Ascending aorta (tissue), 2 donors: ENCODE measurements at regions not wholly inside any gene's neighbourhood (a gene's known extent, or its start where the extent isn't known, plus 50 kb on each side); places are given as distances from the start of the nearest gene placed in this dataset.
"Not testable (repeated sequence)": the region's sequence is repeated elsewhere in the genome, so short reads cannot be mapped to it uniquely, and the experiment has no call there.

ENCODE experiments used
- DNase-seq, 2 donors: peaks; one replicate each; pipeline ENCODE4 v3.0.0-alpha.2; 2019; ENCODE audit warnings: low spot score in 2 of 2
- H3K27ac ChIP-seq, 2 donors: fragments of 200-600 bp; sonication (generic); one replicate each; pipeline ENCODE4 v1.5.1; 2016 to 2017; ENCODE audit warnings: mild to moderate bottlenecking in 1 of 2
- H3K27me3 ChIP-seq: fragments of 200-600 bp; sonication (generic); one replicate; pipeline ENCODE4 v1.5.1; 2017
- H3K36me3 ChIP-seq, 2 donors: fragments of 200-600 bp; sonication (generic); one replicate each; pipeline ENCODE4 v1.5.1; 2016
- H3K4me1 ChIP-seq, 2 donors: fragments of 200-600 bp; sonication (generic); one replicate each; pipeline ENCODE4 v1.5.1; 2016 to 2017; ENCODE audit warnings: mild to moderate bottlenecking in 1 of 2
- H3K4me3 ChIP-seq, 2 donors: fragments of 200-600 bp; sonication (generic); one replicate each; pipeline ENCODE4 v1.5.1; 2016 to 2017; ENCODE audit warnings: mild to moderate bottlenecking in 1 of 2
- H3K9me3 ChIP-seq, 2 donors: fragments of 200-600 bp; sonication (generic); one replicate each; pipeline ENCODE4 v1.5.1; 2016
- intact Hi-C: fragments of 100-400 bp; cut with DNase I; formaldehyde crosslinking; loops from one replicate; pipeline ENCODE4 v1.15.1; 2023
- TF ChIP-seq, protein P1 (sequence below), 3 experiments: fragments of 200-600 bp in 2 of 3; fragments of 450-650 bp in 1 of 3; sonication (generic) in 2 of 3; IDR thresholded peaks; one replicate each; pipeline ENCODE4 v1.5.1; 2016 to 2019; ENCODE audit warnings: antibody characterized with exemption in 3 of 3, mild to moderate bottlenecking in 1 of 3, moderate library complexity in 1 of 3

DNA sequence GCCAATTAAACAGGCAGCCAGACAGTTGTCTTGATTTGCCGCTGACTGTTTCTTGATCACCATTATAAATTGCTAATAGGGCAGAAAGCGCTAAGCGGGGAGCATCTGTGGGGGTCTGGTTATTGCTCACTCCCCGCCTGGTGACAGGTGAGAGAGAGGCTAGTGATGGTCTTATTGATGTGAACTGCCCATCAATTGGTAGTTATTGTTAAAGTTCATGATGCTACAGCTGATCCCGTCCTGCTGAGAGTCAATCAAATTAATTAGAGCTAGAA, 148.5 kb downstream of the LNPK start:
- no peak overlapping the region for H3K27ac ChIP-seq
- no peaks in the 10 kb centered on the region for H3K9me3 ChIP-seq
- intact Hi-C loops: no loop called here
- H3K4me3 ChIP-seq: no peak overlapping the region
- TF ChIP-seq, protein P1, sequence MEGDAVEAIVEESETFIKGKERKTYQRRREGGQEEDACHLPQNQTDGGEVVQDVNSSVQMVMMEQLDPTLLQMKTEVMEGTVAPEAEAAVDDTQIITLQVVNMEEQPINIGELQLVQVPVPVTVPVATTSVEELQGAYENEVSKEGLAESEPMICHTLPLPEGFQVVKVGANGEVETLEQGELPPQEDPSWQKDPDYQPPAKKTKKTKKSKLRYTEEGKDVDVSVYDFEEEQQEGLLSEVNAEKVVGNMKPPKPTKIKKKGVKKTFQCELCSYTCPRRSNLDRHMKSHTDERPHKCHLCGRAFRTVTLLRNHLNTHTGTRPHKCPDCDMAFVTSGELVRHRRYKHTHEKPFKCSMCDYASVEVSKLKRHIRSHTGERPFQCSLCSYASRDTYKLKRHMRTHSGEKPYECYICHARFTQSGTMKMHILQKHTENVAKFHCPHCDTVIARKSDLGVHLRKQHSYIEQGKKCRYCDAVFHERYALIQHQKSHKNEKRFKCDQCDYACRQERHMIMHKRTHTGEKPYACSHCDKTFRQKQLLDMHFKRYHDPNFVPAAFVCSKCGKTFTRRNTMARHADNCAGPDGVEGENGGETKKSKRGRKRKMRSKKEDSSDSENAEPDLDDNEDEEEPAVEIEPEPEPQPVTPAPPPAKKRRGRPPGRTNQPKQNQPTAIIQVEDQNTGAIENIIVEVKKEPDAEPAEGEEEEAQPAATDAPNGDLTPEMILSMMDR (IDR thresholded peaks at IDR 0.05): no peak
- H3K4me1 ChIP-seq: peaks cover 3 to 8% of the 10 kb centered on the region in 2 donors
- no peaks in the 10 kb centered on the region for H3K36me3 ChIP-seq
- no peak for DNase-seq
- no peaks in the 10 kb centered on the region for H3K27me3 ChIP-seq

DNA sequence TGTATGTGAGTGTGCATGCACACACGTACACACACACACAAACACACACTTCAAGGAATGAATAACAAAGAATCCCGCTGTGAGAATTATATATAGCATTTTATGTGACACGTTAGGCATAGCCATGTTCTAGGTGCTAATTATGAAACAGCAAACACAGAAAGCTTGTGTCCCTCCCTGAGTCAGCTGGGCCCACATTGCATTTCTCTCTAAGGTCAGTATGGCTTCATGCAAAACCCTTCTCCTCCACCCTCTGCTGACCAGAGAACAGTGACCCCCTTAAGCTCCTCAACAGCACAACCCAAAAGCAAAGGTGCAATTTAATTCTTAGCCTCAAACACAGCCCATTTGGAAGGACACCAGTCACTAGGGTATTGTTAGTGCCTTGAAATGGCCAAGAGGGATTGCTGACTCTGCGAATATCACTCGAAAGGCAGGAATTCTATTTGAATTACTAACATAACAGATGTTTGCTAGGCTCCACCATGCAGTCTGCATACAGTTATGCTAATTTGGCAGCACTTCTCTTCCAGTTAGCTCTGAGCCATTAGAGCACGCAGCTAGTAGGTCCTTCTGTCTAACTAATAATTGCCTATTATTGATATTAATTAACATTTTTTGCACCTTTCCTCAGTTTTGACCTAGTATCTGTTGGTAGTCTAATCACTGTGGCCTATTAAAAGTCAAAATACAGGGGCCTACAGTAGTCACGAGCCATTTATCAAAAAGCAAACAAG, 149.0 kb downstream of the LNPK start:
- no peak overlapping the region for H3K27ac ChIP-seq
- TF ChIP-seq, protein P1 (IDR thresholded peaks at IDR 0.05): no peak
- intact Hi-C loops: no loop called here

DNA sequence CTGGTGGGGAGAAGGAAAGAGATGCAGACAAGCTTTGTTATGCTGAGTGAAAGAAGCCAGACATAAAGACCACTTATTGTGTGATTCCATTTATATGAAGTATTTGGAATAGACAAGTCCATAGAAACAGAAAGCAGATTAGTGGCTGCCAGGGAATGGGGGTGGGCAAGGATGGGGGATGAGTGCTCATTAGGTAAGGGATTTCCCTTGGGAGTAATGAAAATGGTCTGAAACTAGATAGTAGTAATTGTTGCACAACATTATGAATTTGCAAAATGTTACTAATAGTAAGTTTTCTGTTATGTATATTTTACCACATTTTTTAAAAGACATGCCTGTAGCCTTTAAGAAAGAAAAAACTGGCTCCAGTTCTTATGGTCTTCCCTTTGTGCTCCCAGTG, 154.9 kb downstream of the LNPK start:
- intact Hi-C loops: no loop called here
- Histone ChIP-seq H3K4me3 (no peak overlapping the region), H3K36me3 (no peaks in the 10 kb centered on the region), H3K27me3 (no peaks in the 10 kb centered on the region), H3K4me1 (no peaks in the 10 kb centered on the region), H3K9me3 (no peaks in the 10 kb centered on the region), H3K27ac (no peak overlapping the region)
- TF ChIP-seq, protein P1 (IDR thresholded peaks at IDR 0.05): no peak
- DNase-seq: no peak

More for the DNA sequence above, 149.0 kb downstream of the LNPK start:
- H3K4me1 ChIP-seq: peaks cover 3 to 8% of the 10 kb centered on the region in 2 donors
- no peaks in the 10 kb centered on the region for H3K36me3 ChIP-seq
- no peak overlapping the region for H3K4me3 ChIP-seq
- H3K9me3 ChIP-seq: no peaks in the 10 kb centered on the region
- DNase-seq: no peak
- no peaks in the 10 kb centered on the region for H3K27me3 ChIP-seq

DNA sequence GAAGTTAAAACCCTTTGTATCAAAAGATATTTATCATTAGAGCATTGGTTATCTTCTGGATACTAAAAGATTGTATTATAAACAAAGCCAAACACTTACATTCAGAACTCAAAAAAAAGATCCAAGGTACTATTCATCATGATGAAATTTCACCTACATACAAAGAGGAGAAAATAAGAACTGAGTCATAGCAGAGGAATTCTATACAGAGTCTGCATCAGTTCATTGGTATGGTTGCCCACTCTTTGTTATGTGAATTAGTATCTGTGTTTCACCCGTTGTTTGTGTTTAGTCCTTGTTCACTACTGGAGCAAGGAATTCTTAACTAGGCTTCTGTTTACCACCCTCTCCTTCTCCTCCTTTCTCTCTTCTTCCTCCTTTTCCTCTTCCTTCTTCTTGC, 157.9 kb downstream of the LNPK start:
- no peak overlapping the region for H3K27ac ChIP-seq
- no peak overlapping the region for H3K4me3 ChIP-seq
- no peak for DNase-seq
- intact Hi-C loops: no loop called here
- no peaks in the 10 kb centered on the region for H3K9me3 ChIP-seq
- H3K36me3 ChIP-seq: no peaks in the 10 kb centered on the region
- TF ChIP-seq, protein P1 (IDR thresholded peaks at IDR 0.05): no peak
- no peaks in the 10 kb centered on the region for H3K4me1 ChIP-seq
- no peaks in the 10 kb centered on the region for H3K27me3 ChIP-seq

DNA sequence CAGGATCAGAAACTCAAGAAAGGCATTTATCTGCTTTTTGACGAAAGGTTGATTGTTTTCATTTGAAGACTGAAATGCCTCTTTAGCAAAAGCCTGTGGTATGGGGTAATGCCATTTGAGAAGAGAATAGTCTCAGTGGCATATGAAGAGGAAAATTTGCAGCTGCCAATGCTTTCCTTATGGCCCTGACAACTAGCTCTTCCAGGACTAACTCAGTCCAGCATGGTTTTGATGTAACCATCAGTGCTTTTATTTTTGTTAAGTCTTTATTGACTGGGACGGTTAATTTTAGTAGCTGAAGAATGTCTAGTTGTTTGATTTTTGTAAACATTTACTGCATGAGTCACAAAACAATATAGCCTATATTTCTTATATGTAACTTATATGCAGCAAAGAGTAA, 158.4 kb downstream of the LNPK start:
- no peak for DNase-seq
- TF ChIP-seq, protein P1 (IDR thresholded peaks at IDR 0.05): no peak
- intact Hi-C loops: no loop called here
- H3K4me1 ChIP-seq: no peaks in the 10 kb centered on the region
- H3K9me3 ChIP-seq: no peaks in the 10 kb centered on the region
- H3K4me3 ChIP-seq: no peak overlapping the region
- H3K27me3 ChIP-seq: no peaks in the 10 kb centered on the region
- no peaks in the 10 kb centered on the region for H3K36me3 ChIP-seq
- no peak overlapping the region for H3K27ac ChIP-seq

DNA sequence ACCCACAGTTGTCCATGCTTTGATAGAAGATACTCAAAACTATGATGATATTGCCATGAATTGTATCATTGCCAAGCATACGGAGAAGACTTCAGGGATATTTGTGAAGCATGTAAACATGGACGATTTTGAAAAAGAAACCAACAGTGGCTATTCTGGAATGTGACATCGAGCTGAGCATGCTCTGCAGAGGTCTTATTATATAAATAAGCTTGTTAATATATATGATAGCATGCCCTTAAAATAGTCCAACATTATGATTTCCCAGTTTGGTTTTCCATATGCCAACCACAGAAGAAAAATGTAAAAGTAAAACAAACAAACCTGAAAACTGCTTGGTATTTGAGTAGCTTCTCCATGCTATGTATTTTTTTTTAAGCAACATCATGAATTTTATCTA, 159.1 kb downstream of the LNPK start:
- Histone ChIP-seq H3K27me3 (no peaks in the 10 kb centered on the region), H3K4me3 (no peak overlapping the region), H3K4me1 (no peaks in the 10 kb centered on the region), H3K36me3 (no peaks in the 10 kb centered on the region), H3K9me3 (no peaks in the 10 kb centered on the region), H3K27ac (no peak overlapping the region)
- TF ChIP-seq, protein P1 (IDR thresholded peaks at IDR 0.05): no peak
- intact Hi-C loops: no loop called here
- DNase-seq: no peak

DNA sequence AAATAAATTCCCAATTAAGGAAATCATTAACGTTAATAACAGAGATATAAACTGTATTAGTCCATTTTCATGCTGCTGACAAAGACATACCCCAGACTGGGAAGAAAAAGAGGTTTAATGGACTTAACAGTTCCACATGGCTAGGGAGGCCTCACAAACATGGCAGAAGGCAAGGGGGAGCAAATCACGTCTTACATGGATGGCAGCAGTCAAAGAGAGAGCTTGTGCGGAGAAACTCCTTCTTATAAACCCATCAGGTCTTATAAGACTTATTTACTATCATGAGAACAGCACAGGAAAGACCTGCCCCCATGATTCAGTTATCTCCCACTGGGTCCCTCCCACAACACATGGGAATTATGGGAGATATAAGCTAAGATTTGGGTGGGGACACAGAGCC, 161.3 kb downstream of the LNPK start:
- H3K27ac ChIP-seq, H3K36me3 ChIP-seq, intact Hi-C loops, H3K9me3 ChIP-seq, H3K27me3 ChIP-seq, DNase-seq, H3K4me3 ChIP-seq: not testable (repeated sequence)
- H3K4me1 ChIP-seq: peaks cover 0 to 12% of the 10 kb centered on the region in 2 donors
